H1 (cell line): ENCODE measurements at regions not wholly inside any gene's neighbourhood (a gene's known extent, or its start where the extent isn't known, plus 50 kb on each side); places are given as distances from the start of the nearest gene placed in this dataset.

Experiments used
- RNF2 ChIP-seq: fragments of 200-900, 300-1000 bp; sonication (generic); IDR thresholded peaks from 2 replicates; pipeline ENCODE4 v1.7.1; 2016; ENCODE audit warnings: borderline replicate concordance, low read depth, mild to moderate bottlenecking, antibody characterized with exemption, low read length; ENCODE audit not compliant: poor library complexity, severe bottlenecking; ENCODE audit errors: missing control alignments
- SP1 ChIP-seq: IDR thresholded peaks from 2 replicates; pipeline ENCODE4 v1.6.1; 2011; ENCODE audit warnings: low read depth, low read length

DNA sequence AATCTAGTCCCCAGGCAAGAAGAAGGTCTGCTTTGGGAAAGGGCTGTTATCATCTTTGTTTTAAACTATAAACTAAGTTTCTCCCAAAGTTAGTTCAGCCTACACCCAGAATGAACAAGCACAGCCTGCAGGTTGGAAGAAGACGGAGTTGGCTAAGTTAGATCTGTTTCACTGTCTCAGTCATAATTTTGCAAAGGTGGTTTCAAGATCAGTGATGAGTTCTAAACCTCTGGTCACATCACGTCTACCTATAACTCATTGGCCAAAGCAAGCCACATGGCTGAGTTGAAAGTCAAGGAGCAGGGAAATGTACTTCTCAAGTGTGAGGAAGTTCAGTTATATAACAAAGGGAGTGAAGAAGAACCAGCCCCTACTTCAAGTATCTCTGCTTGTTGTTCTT, 50.5 kb upstream of the ECI2 start (continued):
- TF ChIP-seq RNF2: no peak
- TF ChIP-seq SP1: no peak
